Spleen (tissue), 11 donors: ENCODE measurements at regions not wholly inside any gene's neighbourhood (a gene's known extent, or its start where the extent isn't known, plus 50 kb on each side); places are given as distances from the start of the nearest gene placed in this dataset.

Experiments used
- DNase-seq: peaks from one replicate; pipeline ENCODE4 v3.0.0-alpha.2; 2020
- H3K27ac ChIP-seq, 8 donors: fragments of 200-600 bp; sonication (generic) in 7 of 8; 1 replicate in 4 of 8; 2 replicates in 4 of 8; pipeline versions ENCODE4 v1.5.0 to v1.8.0; 2016 to 2021; ENCODE audit warnings: inconsistent platforms in 4 of 8, mild to moderate bottlenecking in 4 of 8, moderate library complexity in 1 of 8
- H3K27me3 ChIP-seq, 7 donors: fragments of 200-600 bp; sonication (generic) in 6 of 7; replicated peaks in 1 of 7; 1 replicate in 4 of 7; 2 replicates in 3 of 7; pipeline versions ENCODE4 v1.5.0 to v1.8.0; 2016 to 2021; ENCODE audit warnings: inconsistent platforms in 3 of 7, mild to moderate bottlenecking in 1 of 7
- H3K36me3 ChIP-seq, 6 donors: fragments of 200-600 bp; sonication (generic) in 5 of 6; 1 replicate in 4 of 6; 2 replicates in 2 of 6; pipeline versions ENCODE4 v1.5.0 to v1.8.0; 2016 to 2021; ENCODE audit warnings: inconsistent platforms in 2 of 6
- H3K4me1 ChIP-seq, 6 donors: fragments of 200-600 bp; sonication (generic) in 5 of 6; 1 replicate in 3 of 6; 2 replicates in 3 of 6; pipeline versions ENCODE4 v1.5.0 to v1.8.0; 2016 to 2021; ENCODE audit warnings: inconsistent platforms in 3 of 6
- H3K4me3 ChIP-seq, 8 donors: fragments of 200-600 bp; sonication (generic) in 7 of 8; 1 replicate in 4 of 8; 2 replicates in 4 of 8; pipeline versions ENCODE4 v1.5.0 to v1.8.0; 2016 to 2021; ENCODE audit warnings: inconsistent platforms in 4 of 8, mild to moderate bottlenecking in 4 of 8, moderate library complexity in 2 of 8
- H3K9me3 ChIP-seq, 8 donors: fragments of 200-600 bp; sonication (generic) in 7 of 8; 1 replicate in 4 of 8; 2 replicates in 4 of 8; pipeline versions ENCODE4 v1.5.0 to v1.8.0; 2016 to 2021; ENCODE audit warnings: inconsistent platforms in 4 of 8
- POLR2A ChIP-seq, 3 donors: fragments of 450-650 bp; IDR thresholded peaks; one replicate each; pipeline ENCODE4 v1.5.1; 2017; ENCODE audit warnings: antibody characterized with exemption in 3 of 3, mild to moderate bottlenecking in 1 of 3
- POLR2AphosphoS5 ChIP-seq, 3 donors: sonication (generic); formaldehyde crosslinking; IDR thresholded peaks; one replicate each; pipeline ENCODE4 v1.5.1; 2017; ENCODE audit warnings: antibody characterized with exemption in 3 of 3
- WGBS, 5 donors: extraction: QIAGEN DNeasy Blood & Tissue Kit in 3 of 5; methylation state at CpG; one replicate each; pipeline versions ENCODE4 v1.1.5 to v1.1.7; 2013 to 2018; 5-methylcytosine and 5-hydroxymethylcytosine counted together
- intact Hi-C: fragments of 100-400 bp; cut with DNase I; formaldehyde crosslinking; loops from one replicate; pipeline ENCODE4 v1.15.0; 2023; ENCODE audit warnings: low total_unique reads
- TF ChIP-seq, protein P1 (sequence below), 11 experiments: fragments of 200-600 bp in 7 of 11; fragments of 450-650 bp in 4 of 11; sonication (generic) in 4 of 11; IDR thresholded peaks in 8 of 11; conservative IDR thresholded peaks in 3 of 11; 1 replicate in 7 of 11; 2 replicates in 4 of 11; pipeline versions ENCODE4 v1.4.0 to v1.8.0; 2016 to 2021; ENCODE audit warnings: antibody characterized with exemption in 11 of 11, inconsistent platforms in 4 of 11, mild to moderate bottlenecking in 1 of 11
- donor health status: healthy with polysubstance abuse.
- donor health status: DM: no; HTN: no; CAD: no; lungs with moderate emphysema.
- donor health status: DM: no; HTN: no; CAD: no.
- donor health status: Bipolar disorder and iron deficiency.
- donor health status: healthy.
- donor health status: DM: no; HTN: no; CAD: no.
- donor health status: DM: yes; HTN: yes; CAD: no.

DNA sequence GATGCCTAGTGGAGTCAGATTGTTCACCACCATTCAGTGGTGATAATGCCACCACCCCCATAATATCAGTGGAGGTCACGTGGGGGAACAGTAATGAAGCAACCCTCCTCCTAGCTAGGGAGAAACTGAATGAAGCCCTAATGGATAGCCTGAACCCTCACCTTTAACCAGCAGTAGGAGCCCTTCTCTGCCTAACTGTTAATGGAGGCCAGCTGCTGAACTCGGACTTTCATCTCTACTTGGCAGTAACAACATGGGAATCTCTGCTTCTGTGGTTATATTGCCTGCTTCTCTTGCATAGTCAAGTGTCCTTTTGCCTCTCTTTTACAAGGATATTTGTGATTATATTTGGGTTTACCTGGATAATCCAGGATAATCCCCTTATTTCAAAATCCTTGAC is 1097.9 kb downstream of the REEP3 start:
- Histone ChIP-seq H3K4me3 (no peak overlapping the region), H3K36me3 (no peaks in the 10 kb centered on the region), H3K27me3 (no peaks in the 10 kb centered on the region), H3K27ac (no peak overlapping the region), H3K9me3 (peaks cover 0 to 4% (median 0%) of the 10 kb centered on the region in 8 donors), H3K4me1 (no peaks in the 10 kb centered on the region)
- DNase-seq, result no peak
- no peak for TF ChIP-seq POLR2A (IDR thresholded peaks at IDR 0.05)
- TF ChIP-seq, protein P1, sequence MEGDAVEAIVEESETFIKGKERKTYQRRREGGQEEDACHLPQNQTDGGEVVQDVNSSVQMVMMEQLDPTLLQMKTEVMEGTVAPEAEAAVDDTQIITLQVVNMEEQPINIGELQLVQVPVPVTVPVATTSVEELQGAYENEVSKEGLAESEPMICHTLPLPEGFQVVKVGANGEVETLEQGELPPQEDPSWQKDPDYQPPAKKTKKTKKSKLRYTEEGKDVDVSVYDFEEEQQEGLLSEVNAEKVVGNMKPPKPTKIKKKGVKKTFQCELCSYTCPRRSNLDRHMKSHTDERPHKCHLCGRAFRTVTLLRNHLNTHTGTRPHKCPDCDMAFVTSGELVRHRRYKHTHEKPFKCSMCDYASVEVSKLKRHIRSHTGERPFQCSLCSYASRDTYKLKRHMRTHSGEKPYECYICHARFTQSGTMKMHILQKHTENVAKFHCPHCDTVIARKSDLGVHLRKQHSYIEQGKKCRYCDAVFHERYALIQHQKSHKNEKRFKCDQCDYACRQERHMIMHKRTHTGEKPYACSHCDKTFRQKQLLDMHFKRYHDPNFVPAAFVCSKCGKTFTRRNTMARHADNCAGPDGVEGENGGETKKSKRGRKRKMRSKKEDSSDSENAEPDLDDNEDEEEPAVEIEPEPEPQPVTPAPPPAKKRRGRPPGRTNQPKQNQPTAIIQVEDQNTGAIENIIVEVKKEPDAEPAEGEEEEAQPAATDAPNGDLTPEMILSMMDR (IDR thresholded peaks at IDR 0.05 in 8 of 11, conservative IDR thresholded peaks at IDR 0.05 in 3 of 11), result no peak
- TF ChIP-seq POLR2AphosphoS5 (IDR thresholded peaks at IDR 0.05), result no peak
- WGBS, 5 donors, result 55 to 85% (median 61%) methylated on average over 2 of the region's 2 CpGs
- intact Hi-C loops, result no loop called here

DNA sequence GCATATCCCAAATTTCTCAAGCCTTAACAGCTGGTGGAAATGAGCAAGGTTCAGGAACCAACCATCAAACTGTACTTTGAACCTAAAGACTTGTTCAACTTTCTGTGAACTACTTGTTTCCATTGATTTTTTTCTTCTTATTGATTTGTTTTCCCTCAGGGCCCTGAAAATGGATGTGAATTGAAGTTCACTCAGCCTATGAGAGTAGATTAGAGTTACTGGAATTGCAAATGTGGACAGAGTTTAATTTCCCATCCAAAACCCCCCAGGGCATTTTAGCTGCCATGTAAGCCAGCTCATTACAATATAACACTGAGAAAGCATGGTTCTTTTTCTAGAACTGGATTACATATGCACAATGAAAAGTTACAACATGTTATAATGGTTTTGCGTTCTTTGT is 1105.7 kb downstream of the REEP3 start:
- Histone ChIP-seq H3K9me3 (peaks cover 0 to 26% (median 6%) of the 10 kb centered on the region in 8 donors), H3K4me3 (no peak overlapping the region), H3K4me1 (no peaks in the 10 kb centered on the region), H3K27ac (no peak overlapping the region), H3K36me3 (no peaks in the 10 kb centered on the region), H3K27me3 (no peaks in the 10 kb centered on the region)
- 79 to 95% (median 92%) methylated on average over 1 of the region's 1 CpG for WGBS, 5 donors
- no peak for DNase-seq
- intact Hi-C loops, result no loop called here
- TF ChIP-seq, protein P1 (IDR thresholded peaks at IDR 0.05 in 8 of 11, conservative IDR thresholded peaks at IDR 0.05 in 3 of 11), result no peak
- no peak for TF ChIP-seq POLR2A (IDR thresholded peaks at IDR 0.05)
- TF ChIP-seq POLR2AphosphoS5 (IDR thresholded peaks at IDR 0.05), result no peak

DNA sequence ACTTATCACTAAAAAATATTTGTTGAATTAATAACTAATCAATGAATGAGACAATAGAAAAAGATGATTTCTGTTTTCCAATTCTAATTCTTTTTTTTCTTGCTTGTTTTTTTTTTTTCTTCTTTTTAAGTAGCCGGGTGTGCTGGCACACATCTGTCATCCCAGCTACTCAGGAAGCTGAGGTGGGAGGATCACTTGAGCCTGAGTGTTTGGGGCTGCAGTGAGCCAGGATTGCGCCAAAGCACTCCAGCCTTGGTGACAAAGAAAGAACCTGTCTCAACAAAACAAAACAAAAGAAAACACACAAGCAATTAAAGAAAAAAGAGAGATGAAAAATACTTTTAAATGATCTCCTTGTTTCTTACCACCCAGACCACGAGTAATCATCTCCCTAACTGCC is 1109.3 kb downstream of the REEP3 start:
- no peak for DNase-seq
- TF ChIP-seq POLR2A (IDR thresholded peaks at IDR 0.05) (no peak), POLR2AphosphoS5 (IDR thresholded peaks at IDR 0.05) (no peak)
- TF ChIP-seq, protein P1 (IDR thresholded peaks at IDR 0.05 in 8 of 11, conservative IDR thresholded peaks at IDR 0.05 in 3 of 11), result no peak
- no peaks in the 10 kb centered on the region for H3K27me3 ChIP-seq
- H3K4me3 ChIP-seq, result no peak overlapping the region
- intact Hi-C loops, result no loop called here
- H3K4me1 ChIP-seq, result no peaks in the 10 kb centered on the region
- WGBS, 5 donors, result 35 to 53% (median 42%) methylated on average over 3 of the region's 3 CpGs
- peaks cover 0 to 22% (median 6%) of the 10 kb centered on the region in 8 donors for H3K9me3 ChIP-seq
- H3K36me3 ChIP-seq, result no peaks in the 10 kb centered on the region
- no peak overlapping the region for H3K27ac ChIP-seq

DNA sequence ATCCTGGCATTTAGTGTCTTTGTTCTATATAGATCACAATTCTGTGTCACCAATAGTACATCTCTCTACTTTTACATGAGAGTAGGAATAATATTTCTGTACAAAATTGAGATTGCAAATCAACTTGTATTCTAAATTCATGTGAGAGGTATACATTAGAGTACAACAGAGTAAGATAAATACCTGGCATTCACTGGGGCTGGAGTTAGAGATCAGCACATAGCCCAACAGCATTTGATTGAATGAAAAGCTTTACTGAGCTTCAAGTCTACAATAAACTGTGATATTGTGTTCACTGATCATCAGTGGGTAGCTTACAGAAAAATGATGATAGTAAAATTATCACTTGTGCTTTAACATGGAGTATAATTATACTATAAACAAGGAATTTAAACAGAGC is 1114.7 kb downstream of the REEP3 start:
- no peak for TF ChIP-seq POLR2AphosphoS5 (IDR thresholded peaks at IDR 0.05)
- TF ChIP-seq POLR2A (IDR thresholded peaks at IDR 0.05), result no peak
- TF ChIP-seq, protein P1 (IDR thresholded peaks at IDR 0.05 in 8 of 11, conservative IDR thresholded peaks at IDR 0.05 in 3 of 11), result no peak
- intact Hi-C loops, result no loop called here
- Histone ChIP-seq H3K9me3 (no peaks in the 10 kb centered on the region), H3K36me3 (no peaks in the 10 kb centered on the region), H3K27me3 (no peaks in the 10 kb centered on the region), H3K4me1 (no peaks in the 10 kb centered on the region), H3K27ac (no peak overlapping the region), H3K4me3 (no peak overlapping the region)
- DNase-seq, result no peak
